GM19372 (cell line): ENCODE measurements at regions not wholly inside any gene's neighbourhood (a gene's known extent, or its start where the extent isn't known, plus 50 kb on each side); places are given as distances from the start of the nearest gene placed in this dataset.
"Not testable (repeated sequence)": the region's sequence is repeated elsewhere in the genome, so short reads cannot be mapped to it uniquely, and the experiment has no call there.

Experiments
- ATAC-seq: cut with Tn5 transposase; IDR thresholded peaks from one replicate; pipeline ENCODE4 v1.9.1; 2021; ENCODE audit warnings: mild to moderate bottlenecking, low read depth, moderate library complexity; ENCODE audit not compliant: unreplicated experiment

DNA sequence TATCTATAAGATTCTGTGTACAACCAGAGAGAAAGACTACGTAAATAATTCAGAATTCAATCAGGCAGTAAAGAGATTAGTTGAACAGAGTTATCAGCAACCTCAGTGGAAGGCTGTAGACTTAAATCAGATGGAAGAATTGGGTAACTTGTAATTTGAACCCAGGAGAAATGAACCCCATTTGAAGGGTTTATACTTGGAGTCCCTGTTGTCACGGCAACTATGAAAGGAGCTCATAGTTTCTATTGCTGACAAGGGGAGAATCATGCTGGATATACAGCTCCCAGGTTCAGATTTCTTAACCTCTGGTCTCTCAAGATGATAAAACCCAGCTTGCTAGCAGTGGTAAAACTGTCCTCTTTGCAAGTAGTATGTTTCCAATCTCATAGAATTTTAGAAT, 54.4 kb upstream of the BMP4 start:
- ATAC-seq: no peak

DNA sequence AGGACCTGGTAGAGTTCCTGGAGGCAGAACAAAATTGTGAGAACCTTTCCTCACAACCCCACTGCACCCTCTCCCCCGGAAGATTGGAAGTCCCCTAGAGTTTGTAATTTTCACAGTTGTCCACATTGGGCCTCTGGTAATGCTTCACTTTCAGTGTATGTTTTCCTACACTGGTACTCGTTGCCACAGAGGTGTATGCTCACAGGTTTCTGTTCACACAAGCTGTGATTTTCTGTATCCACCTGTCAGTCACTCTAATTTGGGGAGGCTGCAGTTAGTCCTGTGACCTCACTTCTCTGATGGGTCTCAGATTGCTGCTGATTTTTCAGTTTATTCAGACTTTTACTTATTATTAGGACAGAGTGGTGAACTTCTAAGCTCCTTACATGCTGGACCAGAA, 66.4 kb upstream of the BMP4 start:
- no peak for ATAC-seq

DNA sequence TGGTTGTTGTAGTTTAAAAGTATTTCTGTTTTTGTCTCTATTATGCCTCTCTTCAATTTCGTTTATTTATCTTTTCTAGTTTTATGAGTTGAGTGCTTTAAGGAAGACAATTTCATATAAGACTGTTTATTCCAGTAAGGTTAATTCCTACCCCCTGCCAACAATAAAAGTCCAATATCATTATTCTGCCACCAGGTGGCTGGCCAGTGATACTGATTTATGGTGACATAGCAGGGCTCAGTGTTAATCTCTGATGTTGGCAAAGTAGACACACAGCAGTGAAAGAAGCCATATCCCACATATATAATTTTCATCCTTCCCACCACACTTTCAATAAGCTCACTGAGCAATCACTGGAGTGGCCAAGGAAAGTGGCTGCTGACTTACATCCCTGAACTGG, 69.0 kb upstream of the BMP4 start:
- no peak for ATAC-seq

DNA sequence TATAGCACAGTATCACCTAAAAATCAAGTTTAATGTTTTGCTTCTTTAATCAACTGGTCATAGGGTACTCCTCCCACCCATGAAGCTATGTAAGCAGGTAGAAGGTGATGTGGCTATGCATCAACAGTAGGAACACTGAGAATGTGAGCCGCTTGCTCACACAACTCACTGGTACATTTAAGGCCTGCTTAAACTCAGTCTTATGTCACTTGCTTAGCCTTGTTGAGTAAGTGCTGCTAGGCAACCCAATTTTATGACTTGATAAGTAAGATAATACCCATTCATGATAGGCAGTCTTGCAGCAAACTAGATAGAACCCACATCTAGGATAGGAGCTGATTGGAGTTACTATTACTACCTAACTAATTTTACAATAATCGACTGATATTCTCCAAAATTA, 70.0 kb upstream of the BMP4 start:
- no peak for ATAC-seq

DNA sequence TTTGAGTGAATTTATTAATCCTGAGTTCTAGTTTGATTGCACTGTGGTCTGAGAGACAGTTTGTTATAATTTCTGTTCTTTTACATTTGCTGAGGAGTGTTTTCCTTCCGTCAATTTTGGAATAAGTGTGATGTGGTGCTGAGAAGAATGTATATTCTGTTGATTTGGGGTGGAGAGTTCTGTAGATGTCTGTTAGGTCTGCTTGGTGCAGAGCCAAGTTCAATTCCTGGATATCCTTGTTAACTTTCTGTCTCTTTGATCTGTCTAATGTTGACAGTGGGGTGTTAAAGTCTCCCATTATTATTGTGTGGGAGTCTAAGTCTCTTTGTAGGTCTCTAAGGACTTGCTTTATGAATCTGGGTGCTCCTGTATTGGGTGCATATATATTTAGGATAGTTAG, 74.4 kb upstream of the BMP4 start:
- not testable (repeated sequence) for ATAC-seq

DNA sequence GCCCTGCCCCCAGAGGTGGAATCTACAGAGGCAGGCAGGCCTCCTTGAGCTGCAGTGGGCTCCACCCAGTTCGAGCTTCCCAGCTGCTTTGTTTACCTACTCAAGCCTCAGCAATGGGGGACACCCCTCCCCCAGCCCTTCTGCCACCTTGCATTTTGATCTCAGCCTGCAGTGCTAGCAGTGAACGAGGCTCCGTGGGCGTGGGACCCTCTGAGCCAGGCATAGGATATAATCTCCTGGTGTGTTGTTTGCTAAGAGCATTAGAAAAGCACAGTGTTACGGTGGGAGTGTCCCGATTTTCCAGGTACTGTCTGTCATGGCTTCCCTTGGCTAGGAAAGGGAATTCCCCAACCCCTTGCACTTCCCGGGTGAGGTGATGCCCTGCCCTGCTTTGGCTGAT, 76.7 kb upstream of the BMP4 start:
- ATAC-seq: not testable (repeated sequence)

DNA sequence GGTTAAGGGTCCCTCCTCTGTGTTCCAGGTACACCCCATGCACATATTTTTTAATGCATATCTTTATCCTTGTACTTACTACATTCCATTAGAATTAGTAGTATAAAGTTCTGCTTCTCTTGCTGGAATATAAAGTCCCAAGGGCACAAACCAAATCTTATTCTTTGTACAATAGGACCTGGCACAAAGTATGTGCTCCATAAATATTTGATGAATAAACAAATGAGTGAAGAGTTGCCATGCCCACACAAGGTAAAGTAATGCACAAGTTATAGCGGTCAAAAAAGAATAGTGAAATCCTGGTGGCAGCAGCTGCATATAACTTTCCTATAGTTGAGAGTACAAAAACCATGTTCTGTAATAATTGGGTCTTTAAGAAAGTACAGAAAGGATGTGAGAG, 82.1 kb upstream of the BMP4 start:
- ATAC-seq: no peak

DNA sequence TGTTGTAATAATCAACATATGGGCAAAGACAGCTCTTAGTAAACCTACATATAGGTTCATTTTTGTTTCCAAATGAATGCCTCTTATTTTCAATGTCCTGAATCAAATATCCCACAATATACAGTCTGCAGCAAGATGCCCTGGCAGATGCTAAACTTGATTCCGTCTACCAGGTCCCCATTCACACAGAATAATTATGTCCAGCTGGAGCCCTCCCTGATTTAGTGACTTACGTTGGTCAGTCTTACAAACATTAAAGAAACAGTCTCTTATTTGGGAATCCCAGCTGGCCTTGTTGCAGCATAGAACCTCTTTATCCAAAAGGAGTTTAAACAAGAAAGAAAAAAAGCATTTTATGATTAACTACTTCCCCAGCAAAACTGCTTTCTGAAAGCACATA, 82.7 kb upstream of the BMP4 start:
- no peak for ATAC-seq

DNA sequence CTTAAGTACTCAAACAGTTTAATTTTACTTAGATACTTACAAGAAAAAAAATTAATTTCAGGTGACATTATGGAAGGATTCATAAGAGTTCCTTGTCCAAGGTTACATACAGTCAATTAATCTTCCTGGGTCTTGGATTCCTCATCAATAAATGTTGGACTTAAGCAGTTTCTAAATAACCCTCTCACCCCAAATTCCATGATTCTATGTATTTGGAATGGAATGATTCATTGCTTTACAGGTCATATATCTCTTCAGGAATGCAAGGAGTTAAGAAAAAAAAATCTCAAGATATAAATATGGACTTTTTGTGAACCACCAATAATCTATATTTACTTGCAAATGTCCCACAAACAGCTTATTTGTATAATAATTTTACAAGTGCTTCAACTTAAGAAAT, 84.2 kb upstream of the BMP4 start:
- no peak for ATAC-seq

DNA sequence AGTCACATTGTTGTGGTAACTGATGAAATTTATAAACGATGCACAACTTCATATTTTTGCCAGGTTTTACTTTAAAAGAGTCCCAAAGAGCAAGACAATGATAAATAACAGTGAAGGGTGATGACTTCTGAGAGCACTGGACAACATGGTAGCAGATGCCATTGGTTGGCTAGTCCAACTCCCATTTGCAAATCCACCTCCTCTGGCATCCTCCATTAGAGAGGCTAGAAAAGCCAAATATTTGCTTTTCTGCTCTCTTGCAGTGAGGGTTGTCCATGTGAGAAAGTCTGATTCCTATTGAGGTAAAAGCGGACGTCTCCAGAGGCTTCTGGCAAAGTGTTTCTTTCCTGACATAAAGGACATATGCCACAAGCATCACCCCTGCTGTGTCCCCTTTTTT, 89.6 kb upstream of the BMP4 start:
- ATAC-seq: no peak

DNA sequence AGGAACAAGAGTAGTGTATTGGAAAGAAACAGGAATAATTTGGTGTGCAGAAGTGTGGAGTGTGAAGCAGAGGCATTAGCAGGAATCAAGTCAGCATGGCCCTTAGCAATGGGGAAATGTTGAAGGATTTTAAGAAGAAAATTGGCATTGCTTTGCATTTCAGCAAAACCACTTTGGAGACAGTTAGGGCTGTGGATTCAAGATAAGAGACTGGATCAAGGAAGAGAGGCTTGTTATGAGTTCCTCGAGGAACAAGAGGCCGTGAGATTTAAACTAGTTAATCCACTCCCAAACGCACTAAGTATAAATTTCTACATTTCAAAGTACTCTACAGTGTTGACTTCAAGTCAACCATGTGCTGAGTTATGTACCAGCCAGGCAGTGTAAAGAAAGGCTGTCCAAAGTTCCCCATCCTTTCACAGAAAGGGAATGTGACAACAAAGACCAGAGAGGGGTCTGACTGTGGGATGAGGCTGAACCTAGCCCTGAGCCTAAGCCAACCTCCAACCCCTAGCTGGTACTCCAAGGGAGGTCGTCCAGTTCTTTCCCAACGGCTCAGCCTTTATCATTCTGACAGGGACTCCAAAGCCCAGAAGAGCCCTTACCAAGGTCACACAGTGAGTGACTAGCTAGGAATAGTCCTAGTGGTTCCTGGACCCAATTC, 91.2 kb upstream of the BMP4 start:
- ATAC-seq: no peak

DNA sequence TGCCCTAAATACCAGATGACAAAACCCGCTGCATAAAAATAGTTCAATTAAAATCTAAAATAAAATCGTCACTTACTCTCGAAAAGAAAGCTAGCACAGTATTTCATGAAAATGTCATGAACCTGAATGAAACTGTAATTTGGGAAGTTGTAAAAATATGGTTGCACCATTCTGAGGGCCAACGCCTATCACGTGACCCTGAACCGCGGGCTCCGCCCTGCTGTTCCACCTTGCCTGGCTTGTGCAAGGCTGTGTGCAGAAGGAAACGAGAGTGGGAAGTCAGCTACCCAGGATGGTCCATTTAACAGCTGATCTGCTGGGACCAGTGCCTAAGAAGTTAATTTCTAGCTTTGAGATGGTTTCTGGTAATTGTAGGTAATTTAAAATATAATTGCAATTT, 91.7 kb upstream of the BMP4 start:
- ATAC-seq: no peak

DNA sequence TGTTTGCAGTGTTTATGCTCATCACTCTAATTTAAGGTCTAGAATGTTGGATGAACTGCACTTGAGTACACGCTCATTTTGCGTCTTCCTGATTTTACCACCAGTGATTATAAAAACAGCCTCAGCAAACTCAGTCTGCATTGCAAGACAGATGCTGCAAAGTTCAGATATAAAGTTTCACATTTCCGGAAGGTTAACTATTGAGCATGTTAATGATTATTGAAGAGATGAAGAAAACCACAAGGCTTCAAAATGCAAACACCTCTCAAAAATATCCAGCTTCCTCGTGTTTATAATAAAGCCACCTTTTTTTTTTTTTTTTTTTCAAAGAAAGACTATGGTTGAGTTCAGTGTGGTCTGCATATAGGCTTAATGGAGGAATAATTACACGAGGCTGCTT, 92.1 kb upstream of the BMP4 start:
- ATAC-seq: no peak

DNA sequence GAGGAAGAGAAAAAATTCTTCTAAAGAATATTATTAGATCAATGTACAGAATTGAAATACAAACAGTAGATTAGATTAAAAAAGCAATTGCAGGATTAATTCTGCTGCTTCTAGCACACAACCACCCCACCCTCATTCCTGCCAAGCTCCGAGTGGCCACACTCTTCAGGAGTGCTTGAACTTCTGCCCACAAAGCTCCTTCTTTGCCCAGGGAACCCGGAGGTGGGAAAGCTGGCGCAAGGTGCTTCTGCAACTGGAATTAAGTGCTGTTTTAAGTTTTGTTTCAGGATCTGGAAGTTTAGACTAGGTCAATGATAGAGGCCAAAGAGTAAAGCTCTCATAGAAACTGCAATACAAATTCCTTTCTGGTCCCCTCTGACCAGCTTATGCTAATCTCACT, 94.1 kb upstream of the BMP4 start:
- ATAC-seq: no peak

DNA sequence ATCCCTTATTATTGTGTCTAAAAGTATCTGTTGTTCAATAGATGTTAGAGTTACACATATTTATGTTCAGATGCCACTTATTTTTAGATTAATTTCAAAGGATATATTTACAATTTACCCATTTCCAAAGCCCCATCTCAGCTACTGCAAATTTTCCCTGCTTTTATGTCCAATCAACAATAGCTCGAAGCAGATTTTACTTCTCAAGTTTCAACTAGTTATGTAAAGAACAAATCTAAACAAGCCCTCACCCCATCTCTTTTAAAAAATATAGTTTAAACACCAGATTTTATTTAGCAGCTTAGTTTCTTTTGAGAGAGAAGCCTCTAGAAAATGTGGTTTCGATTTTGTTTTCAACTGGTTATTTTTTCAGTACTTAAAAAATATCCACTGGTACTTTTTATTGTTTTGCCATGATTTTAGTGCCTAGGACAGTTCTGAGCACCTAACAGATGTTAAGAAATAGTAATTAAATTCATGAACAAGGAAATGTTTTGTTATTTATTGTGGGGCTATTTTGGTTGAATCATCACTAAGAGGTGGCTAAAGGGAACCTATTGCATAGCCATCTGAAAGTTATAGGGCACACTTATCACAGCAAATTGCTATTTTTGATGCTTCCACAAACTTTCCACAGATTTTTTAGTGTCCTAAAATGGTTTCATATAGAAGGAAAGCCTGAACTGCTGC, 96.2 kb upstream of the BMP4 start:
- ATAC-seq: no peak

DNA sequence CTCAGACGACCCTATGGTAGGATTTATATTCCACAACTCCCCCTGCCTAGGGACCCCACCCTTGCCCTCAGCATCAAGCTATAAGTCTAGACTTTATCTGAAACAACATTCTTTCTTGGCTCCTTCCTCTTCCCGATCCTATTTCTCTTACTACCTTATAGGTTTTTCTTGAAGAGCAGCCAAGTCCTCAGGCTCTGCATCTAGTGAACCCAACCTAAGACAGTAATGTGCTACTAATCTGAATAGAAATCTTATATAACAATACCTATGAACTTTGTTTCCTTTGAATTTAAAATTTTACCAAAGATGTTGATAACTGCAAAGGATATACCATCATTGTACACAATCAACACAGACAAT, 96.7 kb upstream of the BMP4 start:
- no peak for ATAC-seq

DNA sequence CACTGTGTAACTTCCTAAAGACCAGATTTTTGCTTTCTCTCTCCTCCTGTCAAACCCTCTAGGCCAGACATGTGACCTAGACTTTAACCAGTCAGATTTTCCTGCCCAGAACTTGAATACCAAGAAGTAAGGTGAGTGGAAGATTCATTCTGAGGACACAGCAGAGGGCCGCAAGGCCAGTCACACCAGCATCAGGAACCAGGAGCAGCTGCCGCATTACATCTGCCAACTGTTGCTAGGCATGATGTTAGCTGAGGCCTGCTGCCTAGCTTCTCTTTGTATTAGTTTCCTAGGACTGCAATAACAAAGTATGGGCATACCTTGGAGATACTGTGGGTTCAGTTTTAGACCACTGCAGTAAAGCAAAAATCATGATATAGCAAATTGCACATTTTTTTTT, 101.9 kb upstream of the BMP4 start:
- no peak for ATAC-seq

DNA sequence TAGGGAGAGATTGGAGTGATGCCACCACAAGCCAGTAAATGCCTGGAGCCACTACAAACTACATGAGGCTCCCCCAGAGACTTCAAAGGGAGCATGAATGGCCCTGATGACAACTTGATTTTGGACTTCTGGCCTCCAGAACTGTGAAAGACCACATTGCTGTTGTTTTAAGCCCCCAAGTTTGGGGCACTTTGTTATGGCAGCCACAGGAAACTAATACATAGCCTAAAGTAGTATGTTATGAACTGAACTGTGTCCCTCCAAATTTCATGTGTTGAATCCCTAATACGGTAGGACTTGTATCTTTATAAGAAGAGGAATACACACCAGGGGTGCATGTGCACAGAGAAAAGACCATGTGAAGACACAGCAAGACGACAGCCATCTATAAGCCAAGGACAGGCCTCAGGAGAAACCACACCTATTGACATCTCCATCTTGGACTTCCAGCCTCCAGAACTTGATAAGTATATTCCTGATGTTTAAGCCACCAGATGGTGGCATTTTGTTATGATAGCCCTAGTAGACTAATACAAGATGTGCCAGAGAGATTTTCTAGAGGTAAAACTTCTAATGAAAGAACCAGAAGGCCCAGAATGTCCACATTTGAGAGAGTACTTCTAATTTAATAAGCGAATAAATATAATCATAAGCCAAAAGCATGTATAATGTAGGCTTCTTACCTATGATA, 127.1 kb upstream of the BMP4 start:
- ATAC-seq: no peak

DNA sequence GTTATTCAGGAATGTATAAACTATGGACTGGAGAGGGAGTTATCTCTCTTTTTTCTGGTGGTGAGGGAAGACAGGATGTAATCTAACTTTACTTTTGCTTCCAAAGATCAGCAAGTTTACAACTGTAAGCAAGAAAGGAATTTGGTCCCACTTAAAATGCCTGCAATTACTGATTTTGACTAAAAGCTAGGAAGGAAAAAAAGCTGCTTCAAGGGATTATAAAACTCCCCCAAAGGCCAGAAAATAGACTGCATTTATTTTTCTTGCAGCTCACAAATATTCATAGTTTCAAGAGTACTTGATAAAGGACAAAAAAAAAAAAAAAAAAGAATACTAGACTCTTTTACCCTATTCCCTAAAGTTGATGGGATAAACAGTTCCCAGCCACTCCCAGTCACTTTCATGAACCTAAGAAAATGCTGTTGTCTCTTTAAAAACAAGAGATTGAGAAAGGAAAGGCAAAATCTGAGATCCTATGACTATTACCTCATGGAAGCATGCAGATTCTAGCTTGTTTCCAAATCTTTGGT, 128.7 kb upstream of the BMP4 start:
- ATAC-seq: no peak

DNA sequence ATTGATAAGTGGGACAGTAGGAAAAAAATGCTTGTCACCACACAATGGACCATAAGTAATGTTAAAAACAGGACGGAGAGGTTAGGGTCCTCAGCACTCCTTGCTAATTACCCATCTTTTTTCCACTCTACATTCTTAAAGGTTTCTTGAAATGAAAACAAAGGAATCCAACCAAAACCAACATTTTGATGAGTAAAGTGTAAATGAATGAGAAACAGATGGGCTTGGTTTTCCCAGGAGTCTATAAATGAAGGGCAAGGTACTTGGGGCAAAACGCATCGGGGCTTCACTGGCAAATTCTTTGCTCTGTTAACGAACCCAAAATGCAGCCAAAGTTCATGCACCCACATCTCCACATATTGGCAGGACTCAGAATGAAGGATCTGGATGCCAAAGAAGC, 129.2 kb upstream of the BMP4 start:
- no peak for ATAC-seq

DNA sequence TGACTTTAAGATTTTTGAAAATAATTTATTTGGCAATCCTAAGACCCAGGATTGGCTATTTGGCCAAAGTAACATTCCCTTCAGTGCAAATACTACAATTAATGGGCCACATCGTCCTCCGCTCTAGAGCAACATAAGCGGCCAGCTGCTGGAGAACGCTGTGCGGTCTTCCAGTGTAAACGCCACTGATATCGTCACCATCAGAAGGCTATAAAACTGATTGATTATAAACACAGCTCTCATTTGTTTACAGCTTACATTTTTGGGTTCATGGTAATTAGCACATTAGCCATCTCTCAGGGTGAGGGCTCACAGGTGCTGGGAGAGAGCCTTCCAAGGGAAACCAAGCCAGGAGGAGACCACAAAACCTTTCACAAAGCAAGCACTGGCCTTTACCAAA, 130.1 kb upstream of the BMP4 start:
- no peak for ATAC-seq

DNA sequence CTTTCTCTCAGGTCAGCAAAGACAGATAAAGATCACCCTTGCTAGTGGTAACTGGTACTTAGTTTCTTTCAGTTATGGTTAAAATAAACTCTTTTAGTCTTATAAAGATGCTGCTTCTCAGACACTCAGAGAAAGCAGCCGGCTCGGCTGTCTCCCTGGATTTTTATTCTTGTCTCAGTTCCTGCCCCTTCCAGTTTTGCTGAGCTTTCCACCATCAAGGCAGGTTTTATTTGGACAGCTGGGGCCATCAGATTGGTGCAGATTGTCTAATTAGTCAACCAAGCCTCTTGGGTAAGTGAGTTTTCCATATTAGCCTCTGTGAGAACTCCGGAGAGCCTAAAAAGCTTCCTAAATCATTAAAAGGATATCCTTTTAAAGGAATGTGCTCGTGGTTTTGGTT, 130.8 kb upstream of the BMP4 start:
- no peak for ATAC-seq
